NCI-H1694 (cell line): ENCODE measurements at regions not wholly inside any gene's neighbourhood (a gene's known extent, or its start where the extent isn't known, plus 50 kb on each side); places are given as distances from the start of the nearest gene placed in this dataset.
"Not testable (repeated sequence)": the region's sequence is repeated elsewhere in the genome, so short reads cannot be mapped to it uniquely, and the experiment has no call there.

ENCODE experiments used
- DNase-seq: peaks from one replicate; lab custom pipeline; 2025; lab: John Stamatoyannopoulos, UW

- no peak for DNase-seq
These were observed 160.3 kb upstream of the JADE1 start for GRCh38 chr4:128649161-128649560.

GRCh38 chr4:128648021-128648420 lies 161.5 kb upstream of the JADE1 start:
- no peak for DNase-seq

- not testable (repeated sequence) for DNase-seq
These were observed 162.6 kb upstream of the JADE1 start for GRCh38 chr4:128646893-128647292.

DNA sequence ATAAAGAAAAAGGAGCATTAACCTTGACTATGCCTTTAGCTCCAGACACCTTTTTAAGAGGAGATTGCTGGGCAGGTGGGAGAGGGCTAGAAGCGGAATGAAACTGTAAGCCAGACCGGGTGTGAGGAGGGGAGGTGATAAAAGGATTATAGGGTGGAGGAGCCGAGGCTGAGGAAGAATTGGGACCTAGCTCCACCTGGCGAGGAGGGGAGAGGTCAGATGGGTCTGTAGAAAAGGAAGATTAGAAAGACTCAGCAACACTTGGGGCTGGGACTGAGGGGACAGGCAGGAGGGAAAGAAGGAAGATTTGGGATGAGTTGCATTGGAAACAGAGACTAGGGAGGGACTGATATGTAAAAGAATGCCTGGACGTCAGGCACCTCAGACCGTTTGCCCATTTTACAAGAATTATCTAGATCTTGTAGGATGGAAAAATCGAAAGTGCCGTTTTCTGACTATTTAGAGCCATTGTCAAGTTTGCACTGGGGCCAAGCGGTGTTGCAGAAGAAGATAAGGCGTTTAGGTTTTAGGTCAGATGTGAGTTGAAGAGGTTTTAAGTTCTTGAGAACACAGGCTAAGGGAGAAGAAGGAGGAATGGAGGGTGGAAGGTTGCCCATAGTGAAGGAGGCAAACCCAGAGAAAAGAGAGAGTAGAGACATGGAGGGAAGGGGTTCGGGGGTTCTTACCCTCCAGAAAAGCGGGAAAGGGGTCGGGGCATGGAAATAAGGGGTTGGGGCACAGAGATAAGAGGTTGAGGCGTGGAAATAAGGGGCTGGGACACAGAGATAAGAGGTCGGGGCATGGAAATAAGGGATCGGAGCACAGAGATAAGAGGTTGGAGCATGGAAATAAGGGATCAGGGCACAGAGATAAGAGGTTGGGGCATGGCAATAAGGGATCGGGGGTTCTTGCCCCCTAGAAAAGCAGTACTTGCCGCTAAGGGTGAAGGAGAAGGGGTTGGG lies 164.5 kb upstream of the JADE1 start:
- DNase-seq = not testable (repeated sequence)

- DNase-seq = not testable (repeated sequence)
These were observed 165.4 kb upstream of the JADE1 start for GRCh38 chr4:128644107-128644506.

DNA sequence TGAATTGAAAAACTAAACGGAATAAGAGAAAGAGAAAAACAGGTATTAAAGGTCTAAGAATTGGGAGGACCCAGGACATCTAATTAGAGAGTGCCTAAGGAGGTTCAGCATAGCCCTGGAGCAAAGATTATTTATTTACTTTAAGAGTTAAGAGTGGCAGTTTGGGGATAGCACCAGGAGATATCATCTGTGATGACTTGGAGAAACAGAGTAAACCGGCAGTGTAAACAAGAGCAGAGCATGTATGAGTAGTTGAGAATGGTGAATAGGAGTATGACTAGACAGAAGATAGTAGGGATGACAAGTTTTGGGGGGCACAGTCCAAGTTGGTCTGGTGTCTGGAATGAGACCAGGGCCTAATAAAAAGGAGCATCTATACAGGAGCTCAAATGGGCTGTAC lies 167.9 kb upstream of the JADE1 start:
- not testable (repeated sequence) for DNase-seq

- DNase-seq = no peak
These were observed 169.8 kb upstream of the JADE1 start for GRCh38 chr4:128639541-128640270.

- no peak for DNase-seq
These were observed 172.6 kb upstream of the JADE1 start for GRCh38 chr4:128636906-128637305.

DNA sequence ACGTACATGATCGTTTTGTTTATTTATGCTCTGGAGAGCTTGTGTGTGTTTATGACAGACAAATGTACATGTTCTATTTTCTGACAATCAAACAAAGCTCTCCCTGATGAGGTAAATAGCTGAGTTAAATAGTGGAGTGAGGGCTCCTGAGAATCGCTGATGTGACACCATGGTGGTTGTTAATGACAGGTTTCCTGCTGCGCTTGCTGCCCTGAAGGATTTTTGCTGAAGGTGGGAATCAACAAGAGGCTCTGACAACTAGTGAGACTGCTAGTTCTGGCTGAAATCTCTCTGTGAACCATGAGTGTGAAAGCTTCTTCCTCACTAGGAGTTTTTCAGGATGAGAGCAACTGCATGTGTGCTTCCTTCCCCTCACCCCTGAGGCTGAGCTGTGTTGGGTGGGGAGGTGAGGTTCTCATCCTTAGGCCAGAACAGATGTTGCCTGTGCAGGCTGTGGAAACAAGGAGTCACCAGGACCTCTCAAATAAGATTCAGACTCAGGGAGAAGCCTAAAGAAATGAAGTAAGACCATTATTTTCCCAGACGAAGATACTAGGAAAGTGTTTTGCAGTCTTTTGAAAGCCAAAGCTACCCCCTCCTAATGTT lies 173.4 kb upstream of the JADE1 start:
- DNase-seq = no peak

- no peak for DNase-seq
These were observed 174.2 kb upstream of the JADE1 start for GRCh38 chr4:128635141-128635954.

- DNase-seq = no peak
These were observed 176.4 kb upstream of the JADE1 start for GRCh38 chr4:128633067-128633466.

DNA sequence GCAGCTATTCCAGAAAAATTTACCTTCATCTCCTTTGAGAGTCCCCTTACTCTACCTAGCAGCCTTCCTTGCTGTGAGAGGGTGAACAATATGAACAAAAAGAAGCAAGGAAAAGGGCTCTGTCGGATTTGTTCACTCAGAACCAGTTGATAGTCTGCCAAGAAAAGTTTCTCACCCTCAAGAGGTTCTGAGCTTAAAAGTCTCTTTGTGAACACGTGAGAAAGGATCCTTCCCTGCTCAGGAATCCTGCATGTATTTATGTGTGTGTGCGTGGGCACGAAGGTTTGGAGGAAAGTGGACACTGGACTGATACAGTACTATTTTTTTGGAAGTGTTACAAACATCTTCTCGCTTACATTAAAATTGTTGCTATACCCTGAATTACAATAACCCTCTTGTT lies 178.6 kb upstream of the JADE1 start:
- no peak for DNase-seq

GRCh38 chr4:128623508-128624215 lies 185.8 kb upstream of the JADE1 start:
- DNase-seq = no peak

DNA sequence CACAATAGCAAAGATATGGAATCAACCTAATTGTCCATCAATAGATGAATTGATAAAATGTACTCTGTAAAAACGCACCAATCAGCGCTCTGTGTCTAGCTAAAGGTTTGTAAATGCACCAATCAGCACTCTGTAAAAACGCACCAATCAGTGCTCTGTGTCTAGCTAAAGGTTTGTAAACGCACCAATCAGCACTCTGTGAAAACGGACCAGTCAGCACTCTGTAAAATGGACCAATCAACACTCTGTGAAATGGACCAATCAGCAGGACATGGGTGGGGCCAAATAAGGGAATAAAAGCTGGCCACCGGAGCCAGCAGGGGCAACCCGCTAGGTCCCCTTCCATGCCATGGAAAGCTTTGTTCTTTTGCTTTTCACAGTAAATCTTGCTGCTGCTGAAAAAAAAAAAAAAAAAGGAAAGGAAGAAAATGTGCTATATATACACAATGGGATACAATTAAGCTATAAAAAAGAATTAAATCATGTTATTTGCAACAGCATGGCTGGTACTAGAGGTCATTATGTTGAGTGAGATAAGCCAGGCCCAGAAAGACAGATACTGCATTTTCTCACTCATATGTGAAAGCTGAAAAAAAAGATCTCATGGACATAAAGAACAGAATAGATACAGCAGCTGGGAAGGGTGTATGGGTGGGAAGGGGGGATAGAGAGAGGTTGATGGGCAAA lies 189.1 kb upstream of the JADE1 start:
- not testable (repeated sequence) for DNase-seq

- no peak for DNase-seq
These were observed 194.3 kb upstream of the JADE1 start for GRCh38 chr4:128615197-128615596.

DNA sequence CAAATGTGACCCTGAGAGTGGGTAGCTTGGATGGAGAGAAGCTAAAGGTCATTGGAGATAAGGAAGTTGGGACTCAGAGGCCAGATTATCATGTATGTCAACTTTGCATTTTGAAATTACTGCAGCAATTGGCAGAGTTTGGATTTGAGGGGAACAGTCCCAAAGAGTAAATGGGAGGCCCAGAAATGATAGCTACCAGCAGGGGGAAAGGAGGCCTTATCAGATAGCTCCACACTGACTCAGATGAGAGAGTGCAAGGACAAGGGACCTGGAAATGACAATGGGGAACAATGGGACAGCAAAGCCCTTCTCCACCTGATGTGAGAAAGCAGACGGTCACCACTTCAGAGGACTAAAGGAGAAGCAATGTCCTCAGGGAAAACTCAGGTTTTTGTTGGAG lies 201.5 kb upstream of the JADE1 start:
- no peak for DNase-seq

GRCh38 chr4:128606173-128606572 lies 203.3 kb upstream of the JADE1 start:
- no peak for DNase-seq

GRCh38 chr4:128604840-128605239 lies 204.7 kb upstream of the JADE1 start:
- no peak for DNase-seq

GRCh38 chr4:128604204-128604603 lies 205.3 kb upstream of the JADE1 start:
- no peak for DNase-seq

GRCh38 chr4:128603081-128603480 lies 206.4 kb upstream of the JADE1 start:
- no peak for DNase-seq
